Tibial nerve (tissue), 3 donors: ENCODE measurements at regions not wholly inside any gene's neighbourhood (a gene's known extent, or its start where the extent isn't known, plus 50 kb on each side); places are given as distances from the start of the nearest gene placed in this dataset.

Source experiments
- POLR2A ChIP-seq, 2 donors: fragments of 450-650 bp; IDR thresholded peaks; one replicate each; pipeline ENCODE4 v1.6.1; 2017; ENCODE audit warnings: antibody characterized with exemption in 2 of 2, mild to moderate bottlenecking in 2 of 2, moderate library complexity in 2 of 2
- TF ChIP-seq, protein P1 (sequence below), 5 experiments: fragments of 200-600 bp in 3 of 5; fragments of 450-650 bp in 2 of 5; sonication (generic) in 3 of 5; IDR thresholded peaks; one replicate each; pipeline ENCODE4 v1.5.1; 2016 to 2019; ENCODE audit warnings: antibody characterized with exemption in 5 of 5, mild to moderate bottlenecking in 3 of 5, moderate library complexity in 2 of 5

DNA sequence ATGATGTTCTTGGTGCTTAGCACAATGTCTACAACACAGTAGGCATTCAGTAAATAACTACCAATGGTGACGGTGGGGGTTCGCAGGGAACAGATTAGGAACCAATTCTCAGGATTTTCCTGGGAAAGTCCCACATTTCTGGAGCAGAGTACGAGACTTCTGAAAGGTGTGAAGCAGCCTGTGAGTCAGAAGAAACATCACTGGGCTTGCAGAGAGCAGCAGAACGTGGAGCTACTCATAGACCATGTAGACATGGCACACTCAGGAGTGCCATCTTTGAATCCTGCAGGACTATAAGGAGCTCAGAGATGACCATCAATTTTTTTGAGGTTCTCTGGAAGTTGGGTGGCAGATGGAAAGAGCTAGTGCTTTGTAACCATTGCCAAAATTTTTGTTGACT lies 106.6 kb upstream of the ANKRD55 start:
- TF ChIP-seq, protein P1, sequence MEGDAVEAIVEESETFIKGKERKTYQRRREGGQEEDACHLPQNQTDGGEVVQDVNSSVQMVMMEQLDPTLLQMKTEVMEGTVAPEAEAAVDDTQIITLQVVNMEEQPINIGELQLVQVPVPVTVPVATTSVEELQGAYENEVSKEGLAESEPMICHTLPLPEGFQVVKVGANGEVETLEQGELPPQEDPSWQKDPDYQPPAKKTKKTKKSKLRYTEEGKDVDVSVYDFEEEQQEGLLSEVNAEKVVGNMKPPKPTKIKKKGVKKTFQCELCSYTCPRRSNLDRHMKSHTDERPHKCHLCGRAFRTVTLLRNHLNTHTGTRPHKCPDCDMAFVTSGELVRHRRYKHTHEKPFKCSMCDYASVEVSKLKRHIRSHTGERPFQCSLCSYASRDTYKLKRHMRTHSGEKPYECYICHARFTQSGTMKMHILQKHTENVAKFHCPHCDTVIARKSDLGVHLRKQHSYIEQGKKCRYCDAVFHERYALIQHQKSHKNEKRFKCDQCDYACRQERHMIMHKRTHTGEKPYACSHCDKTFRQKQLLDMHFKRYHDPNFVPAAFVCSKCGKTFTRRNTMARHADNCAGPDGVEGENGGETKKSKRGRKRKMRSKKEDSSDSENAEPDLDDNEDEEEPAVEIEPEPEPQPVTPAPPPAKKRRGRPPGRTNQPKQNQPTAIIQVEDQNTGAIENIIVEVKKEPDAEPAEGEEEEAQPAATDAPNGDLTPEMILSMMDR (IDR thresholded peaks at IDR 0.05) = no peak
- no peak for TF ChIP-seq POLR2A (IDR thresholded peaks at IDR 0.05)
